ENCODE measurements at regions not wholly inside any gene's neighbourhood (a gene's known extent, or its start where the extent isn't known, plus 50 kb on each side); places are given as distances from the start of the nearest gene placed in this dataset.

DNA sequence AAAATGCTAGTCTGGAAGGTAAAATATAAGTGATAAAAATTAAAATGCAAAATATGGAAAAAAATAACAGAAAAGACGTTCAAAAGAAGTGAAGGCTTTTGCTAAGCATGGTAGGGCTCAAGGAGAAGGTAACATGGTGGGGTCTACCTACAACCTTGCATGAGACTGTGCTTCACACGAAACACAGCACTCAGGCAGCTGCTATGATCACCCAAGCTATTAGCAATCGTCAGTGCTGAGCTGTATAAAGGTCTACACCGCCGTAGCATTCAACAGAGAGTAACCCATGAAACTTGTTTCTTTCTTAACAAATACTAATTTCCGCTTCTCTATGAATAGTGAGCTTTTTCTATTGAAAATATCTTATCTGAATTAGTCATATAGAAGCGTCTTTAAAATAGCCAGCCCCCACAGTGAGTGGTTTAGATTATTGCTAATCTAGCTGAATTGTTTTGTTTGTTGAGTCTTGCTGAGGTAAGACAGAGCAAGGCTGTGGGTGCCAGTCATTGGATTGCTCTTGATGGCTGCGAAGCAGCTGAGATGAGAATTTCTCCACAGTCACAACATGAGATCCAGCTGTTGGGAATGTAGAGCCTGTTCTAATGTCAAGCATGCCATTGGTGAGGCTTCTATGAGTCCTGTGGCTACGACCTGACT lies 230.0 kb downstream of the KLF13 start:
- no peaks in the 10 kb centered on the region for H3K4me1 ChIP-seq (ENCODE audit: insufficient read depth, poor library complexity, severe bottlenecking)
- no peaks in the 10 kb centered on the region for H3K9me3 ChIP-seq (ENCODE audit: severe bottlenecking)
- no peak for DNase-seq (ENCODE audit: low spot score)
- TF ChIP-seq, protein P1, sequence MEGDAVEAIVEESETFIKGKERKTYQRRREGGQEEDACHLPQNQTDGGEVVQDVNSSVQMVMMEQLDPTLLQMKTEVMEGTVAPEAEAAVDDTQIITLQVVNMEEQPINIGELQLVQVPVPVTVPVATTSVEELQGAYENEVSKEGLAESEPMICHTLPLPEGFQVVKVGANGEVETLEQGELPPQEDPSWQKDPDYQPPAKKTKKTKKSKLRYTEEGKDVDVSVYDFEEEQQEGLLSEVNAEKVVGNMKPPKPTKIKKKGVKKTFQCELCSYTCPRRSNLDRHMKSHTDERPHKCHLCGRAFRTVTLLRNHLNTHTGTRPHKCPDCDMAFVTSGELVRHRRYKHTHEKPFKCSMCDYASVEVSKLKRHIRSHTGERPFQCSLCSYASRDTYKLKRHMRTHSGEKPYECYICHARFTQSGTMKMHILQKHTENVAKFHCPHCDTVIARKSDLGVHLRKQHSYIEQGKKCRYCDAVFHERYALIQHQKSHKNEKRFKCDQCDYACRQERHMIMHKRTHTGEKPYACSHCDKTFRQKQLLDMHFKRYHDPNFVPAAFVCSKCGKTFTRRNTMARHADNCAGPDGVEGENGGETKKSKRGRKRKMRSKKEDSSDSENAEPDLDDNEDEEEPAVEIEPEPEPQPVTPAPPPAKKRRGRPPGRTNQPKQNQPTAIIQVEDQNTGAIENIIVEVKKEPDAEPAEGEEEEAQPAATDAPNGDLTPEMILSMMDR (IDR thresholded peaks at IDR 0.05; ENCODE audit: poor library complexity, severe bottlenecking) = no peak
- no peak for ATAC-seq (ENCODE audit: low read depth)
- no peak overlapping the region for H3K4me3 ChIP-seq (ENCODE audit: severe bottlenecking)
- H3K27me3 ChIP-seq (ENCODE audit: insufficient read depth, poor library complexity, severe bottlenecking) = peaks cover 3% of the 10 kb centered on the region
- H3K36me3 ChIP-seq (ENCODE audit: low read depth) = no peaks in the 10 kb centered on the region
- H3K27ac ChIP-seq (ENCODE audit: poor library complexity, severe bottlenecking) = no peak overlapping the region

DNA sequence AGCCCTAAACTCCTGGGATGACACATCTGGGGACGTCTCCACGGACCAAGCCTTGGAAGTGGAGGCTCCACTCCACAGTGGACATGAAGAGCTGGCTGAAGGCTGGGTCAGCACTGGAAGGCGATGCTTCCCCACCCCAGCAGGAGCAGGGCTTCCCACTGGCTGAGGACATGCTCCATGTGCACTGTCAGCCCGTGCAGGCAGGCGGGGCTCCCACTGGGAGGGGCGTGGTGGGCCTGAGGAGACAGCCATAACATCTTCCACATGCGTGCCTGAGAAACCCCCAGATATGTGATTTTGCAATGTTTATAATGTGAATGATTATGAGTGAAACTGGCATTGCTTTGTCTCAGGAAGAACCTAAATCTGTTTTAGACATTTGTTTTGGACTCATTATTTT lies 231.3 kb downstream of the KLF13 start:
- no peaks in the 10 kb centered on the region for H3K9me3 ChIP-seq (ENCODE audit: severe bottlenecking)
- H3K4me3 ChIP-seq (ENCODE audit: severe bottlenecking) = no peak overlapping the region
- TF ChIP-seq, protein P1 (IDR thresholded peaks at IDR 0.05; ENCODE audit: poor library complexity, severe bottlenecking) = no peak
- H3K4me1 ChIP-seq (ENCODE audit: insufficient read depth, poor library complexity, severe bottlenecking) = no peaks in the 10 kb centered on the region
- DNase-seq (ENCODE audit: low spot score) = no peak
- peaks cover 3% of the 10 kb centered on the region for H3K27me3 ChIP-seq (ENCODE audit: insufficient read depth, poor library complexity, severe bottlenecking)
- no peaks in the 10 kb centered on the region for H3K36me3 ChIP-seq (ENCODE audit: low read depth)
- no peak for ATAC-seq (ENCODE audit: low read depth)
- no peak overlapping the region for H3K27ac ChIP-seq (ENCODE audit: poor library complexity, severe bottlenecking)

DNA sequence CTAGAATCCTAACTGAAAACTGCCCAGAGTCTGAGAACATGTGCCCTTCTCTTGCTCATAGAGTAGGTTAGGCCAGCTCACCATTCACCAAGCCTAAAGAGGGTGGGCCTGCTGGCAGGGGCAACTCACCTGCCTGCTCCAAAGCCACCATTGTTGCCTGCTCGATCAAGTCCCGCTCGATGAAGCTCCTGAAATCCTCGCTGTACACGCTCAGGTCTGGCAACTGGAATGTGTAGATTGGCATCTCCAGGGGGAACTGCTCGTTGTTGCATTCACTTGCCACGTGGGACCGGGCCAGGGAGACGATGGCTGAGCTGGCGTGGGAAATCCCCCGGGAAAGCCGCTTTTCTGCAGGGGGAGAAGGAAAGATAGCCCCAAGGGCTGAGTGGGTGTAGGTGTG lies 232.2 kb downstream of the KLF13 start:
- Histone ChIP-seq H3K36me3 (ENCODE audit: low read depth) (no peaks in the 10 kb centered on the region), H3K4me3 (ENCODE audit: severe bottlenecking) (no peak overlapping the region), H3K9me3 (ENCODE audit: severe bottlenecking) (no peaks in the 10 kb centered on the region), H3K4me1 (ENCODE audit: insufficient read depth, poor library complexity, severe bottlenecking) (no peaks in the 10 kb centered on the region), H3K27me3 (ENCODE audit: insufficient read depth, poor library complexity, severe bottlenecking) (peaks cover 3% of the 10 kb centered on the region), H3K27ac (ENCODE audit: poor library complexity, severe bottlenecking) (no peak overlapping the region)
- DNase-seq (ENCODE audit: low spot score) (no peak), ATAC-seq (ENCODE audit: low read depth) (no peak)
- TF ChIP-seq, protein P1 (IDR thresholded peaks at IDR 0.05; ENCODE audit: poor library complexity, severe bottlenecking) = no peak

DNA sequence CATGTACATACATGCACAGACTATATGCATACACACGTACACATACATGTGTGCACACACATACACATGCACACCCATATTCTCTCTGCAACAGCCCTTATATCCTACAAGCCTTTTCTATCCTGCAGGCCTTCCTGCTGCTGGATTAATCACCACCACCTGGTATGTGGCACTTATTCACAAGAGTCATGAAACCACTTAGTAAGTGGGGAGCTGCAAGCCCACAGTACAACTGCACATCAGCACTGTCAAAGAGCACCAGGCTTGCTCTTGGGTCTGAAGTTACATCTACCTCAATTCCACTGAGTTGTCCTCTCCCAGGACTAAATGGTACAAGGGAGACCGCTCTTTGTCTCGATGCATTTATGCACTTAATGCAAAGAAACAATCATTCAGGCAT lies 233.2 kb downstream of the KLF13 start:
- Histone ChIP-seq H3K27me3 (ENCODE audit: insufficient read depth, poor library complexity, severe bottlenecking) (peaks cover 3% of the 10 kb centered on the region), H3K27ac (ENCODE audit: poor library complexity, severe bottlenecking) (no peak overlapping the region), H3K36me3 (ENCODE audit: low read depth) (no peaks in the 10 kb centered on the region), H3K4me1 (ENCODE audit: insufficient read depth, poor library complexity, severe bottlenecking) (no peaks in the 10 kb centered on the region), H3K9me3 (ENCODE audit: severe bottlenecking) (no peaks in the 10 kb centered on the region), H3K4me3 (ENCODE audit: severe bottlenecking) (no peak overlapping the region)
- ATAC-seq (ENCODE audit: low read depth) = no peak
- TF ChIP-seq, protein P1 (IDR thresholded peaks at IDR 0.05; ENCODE audit: poor library complexity, severe bottlenecking) = no peak
- DNase-seq (ENCODE audit: low spot score) = no peak

DNA sequence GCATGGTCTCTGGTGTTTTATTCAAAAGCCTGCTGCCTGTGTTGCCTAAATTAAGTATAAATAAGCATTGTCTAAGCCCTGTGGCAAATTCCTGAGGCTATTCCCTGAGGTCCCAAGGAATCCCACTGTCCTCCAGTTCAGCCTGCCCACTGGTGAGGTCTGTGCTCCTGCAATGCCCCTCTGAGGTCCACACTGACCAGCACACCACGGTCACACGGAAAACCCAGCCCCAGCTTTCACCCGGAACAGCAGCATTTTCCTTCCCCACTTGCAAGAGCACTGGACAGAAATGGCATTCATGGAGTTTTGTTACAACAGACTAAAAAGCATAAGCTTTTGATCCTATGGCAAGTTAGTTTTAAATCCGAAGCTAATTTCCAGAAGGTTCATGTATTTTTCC lies 234.0 kb downstream of the KLF13 start:
- TF ChIP-seq, protein P1 (IDR thresholded peaks at IDR 0.05; ENCODE audit: poor library complexity, severe bottlenecking) = no peak
- H3K4me1 ChIP-seq (ENCODE audit: insufficient read depth, poor library complexity, severe bottlenecking) = no peaks in the 10 kb centered on the region
- no peaks in the 10 kb centered on the region for H3K36me3 ChIP-seq (ENCODE audit: low read depth)
- peaks cover 3% of the 10 kb centered on the region for H3K27me3 ChIP-seq (ENCODE audit: insufficient read depth, poor library complexity, severe bottlenecking)
- H3K9me3 ChIP-seq (ENCODE audit: severe bottlenecking) = no peaks in the 10 kb centered on the region
- H3K4me3 ChIP-seq (ENCODE audit: severe bottlenecking) = no peak overlapping the region
- H3K27ac ChIP-seq (ENCODE audit: poor library complexity, severe bottlenecking) = no peak overlapping the region
- ATAC-seq (ENCODE audit: low read depth) = no peak
- DNase-seq (ENCODE audit: low spot score) = no peak
